H1 (cell line): ENCODE measurements at regions not wholly inside any gene's neighbourhood (a gene's known extent, or its start where the extent isn't known, plus 50 kb on each side); places are given as distances from the start of the nearest gene placed in this dataset.

Experiments used
- CTCF ChIA-PET: fragments of 300-600 bp; sonication (Branson Sonifier 250); formaldehyde crosslinking; loops from one replicate; lab custom pipeline; 2021; ENCODE audit not compliant: partially characterized antibody; lab: Charles Lee
- POLR2A ChIA-PET: fragments of 300-600 bp; sonication (Branson Sonifier 250); formaldehyde crosslinking; loops from one replicate; lab custom pipeline; 2021; ENCODE audit warnings: inconsistent platforms; ENCODE audit not compliant: partially characterized antibody; lab: Charles Lee
- DNase-seq, 2 experiments: peaks; one replicate each; pipeline versions ENCODE4 v3.0.0 to v3.0.0-alpha.2; 2010 to 2022; ENCODE audit warnings: low spot score in 2 of 2, low read depth in 1 of 2, mixed read lengths in 1 of 2
- FAIRE-seq: peaks from 2 replicates; lab custom pipeline; 2011; peaks lifted over from hg19 to GRCh38; lab: Jason Lieb, UNC
- H2AFZ ChIP-seq: 2 replicates; pipeline ENCODE4 v1.8.1; 2012; ENCODE audit warnings: low read length, inconsistent platforms
- H2AK5ac ChIP-seq: 2 replicates; pipeline ENCODE4 v1.6.1; 2013; ENCODE audit warnings: low read depth, low read length
- H2BK120ac ChIP-seq: replicated peaks from 2 replicates; pipeline ENCODE3; 2013; ENCODE audit warnings: low read depth, low read length, inconsistent platforms
- H2BK12ac ChIP-seq: 2 replicates; pipeline ENCODE4 v1.6.1; 2013; ENCODE audit warnings: low read depth, low read length
- H2BK15ac ChIP-seq: 2 replicates; pipeline ENCODE4 v1.6.1; 2013; ENCODE audit warnings: low read length
- H2BK20ac ChIP-seq: 2 replicates; pipeline ENCODE4 v1.6.1; 2013; ENCODE audit warnings: low read length
- H2BK5ac ChIP-seq: 2 replicates; pipeline ENCODE4 v1.6.1; 2013; ENCODE audit warnings: low read depth, low read length
- H3K14ac ChIP-seq: 2 replicates; pipeline ENCODE4 v1.6.1; 2013; ENCODE audit warnings: inconsistent platforms; ENCODE audit not compliant: insufficient read length
- H3K18ac ChIP-seq: 2 replicates; pipeline ENCODE4 v1.6.1; 2013; ENCODE audit warnings: low read length; ENCODE audit errors: extremely low read depth
- H3K23ac ChIP-seq: 2 replicates; pipeline ENCODE4 v1.6.1; 2013; ENCODE audit warnings: inconsistent platforms; ENCODE audit not compliant: insufficient read length
- H3K23me2 ChIP-seq: 2 replicates; pipeline ENCODE4 v1.6.1; 2013; ENCODE audit warnings: low read depth, low read length
- H3K27ac ChIP-seq: 2 replicates; pipeline ENCODE4 v1.6.1; 2011; ENCODE audit warnings: low read depth, low read length, inconsistent platforms
- H3K27me3 ChIP-seq, 4 experiments: replicated peaks in 1 of 4; 1 replicate in 1 of 4; 2 replicates in 3 of 4; pipeline versions ENCODE4 v1.6.1 to v1.8.1; 2011 to 2013; ENCODE audit warnings: low read length in 3 of 4, mild to moderate bottlenecking in 3 of 4, inconsistent platforms in 2 of 4, mixed read lengths in 2 of 4, moderate library complexity in 1 of 4; ENCODE audit not compliant: control insufficient read depth in 3 of 4, insufficient read depth in 3 of 4; ENCODE audit errors: extremely low read depth in 1 of 4
- H3K36me3 ChIP-seq, 4 experiments: 2 replicates each; pipeline versions ENCODE4 v1.6.1 to v1.8.1; 2011 to 2013; ENCODE audit warnings: mild to moderate bottlenecking in 4 of 4, low read length in 3 of 4, moderate library complexity in 2 of 4, control low read depth in 1 of 4, inconsistent platforms in 1 of 4; ENCODE audit not compliant: insufficient read depth in 4 of 4, control insufficient read depth in 2 of 4
- H3K4ac ChIP-seq: replicated peaks from 2 replicates; pipeline ENCODE3; 2013; ENCODE audit warnings: low read length, low read depth, mixed read lengths, inconsistent platforms; ENCODE audit not compliant: insufficient read length
- H3K4me1 ChIP-seq, 4 experiments: replicated peaks in 1 of 4; 1 replicate in 1 of 4; 2 replicates in 3 of 4; pipeline versions ENCODE4 v1.6.1 to v1.8.1; 2011 to 2013; ENCODE audit warnings: low read length in 3 of 4, inconsistent platforms in 2 of 4, mixed read lengths in 1 of 4; ENCODE audit not compliant: insufficient read depth in 4 of 4, control insufficient read depth in 3 of 4
- H3K4me2 ChIP-seq, 2 experiments: 2 replicates each; pipeline versions ENCODE4 v1.6.1 to v1.8.1; 2011 to 2013; ENCODE audit warnings: low read depth in 2 of 2, low read length in 2 of 2, control low read depth in 1 of 2, inconsistent platforms in 1 of 2, mild to moderate bottlenecking in 1 of 2; ENCODE audit not compliant: insufficient read depth in 1 of 2
- H3K4me3 ChIP-seq, 4 experiments: fragments of 200-600, 300-600 bp in 1 of 4; sonication (generic), shearing (Covaris generic), sonication (Bioruptor Twin) in 1 of 4; 2 replicates each; pipeline versions ENCODE4 v1.5.1 to v1.8.1; 2011 to 2016; ENCODE audit warnings: low read length in 4 of 4, low read depth in 3 of 4, control low read depth in 2 of 4, inconsistent platforms in 2 of 4, mild to moderate bottlenecking in 2 of 4, mixed read lengths in 1 of 4, moderate library complexity in 1 of 4; ENCODE audit not compliant: insufficient read depth in 2 of 4; ENCODE audit errors: extremely low read depth in 1 of 4
- H3K56ac ChIP-seq: replicated peaks from 2 replicates; pipeline ENCODE3; 2013; ENCODE audit warnings: low read depth, mild to moderate bottlenecking, mixed read lengths, low read length, inconsistent platforms; ENCODE audit not compliant: insufficient read length
- H3K79me1 ChIP-seq: 2 replicates; pipeline ENCODE4 v1.6.1; 2013; ENCODE audit warnings: low read depth, low read length, control low read depth
- H3K79me2 ChIP-seq, 2 experiments: 2 replicates each; pipeline versions ENCODE4 v1.6.1 to v1.8.1; 2012 to 2013; ENCODE audit warnings: low read length in 2 of 2, mild to moderate bottlenecking in 2 of 2, inconsistent platforms in 1 of 2; ENCODE audit not compliant: insufficient read depth in 2 of 2, control insufficient read depth in 1 of 2
- H3K9ac ChIP-seq, 4 experiments: replicated peaks in 1 of 4; 1 replicate in 1 of 4; 2 replicates in 3 of 4; pipeline versions ENCODE4 v1.6.1 to v1.8.1; 2011 to 2013; ENCODE audit warnings: low read depth in 3 of 4, low read length in 3 of 4, control low read depth in 2 of 4, mild to moderate bottlenecking in 2 of 4, moderate library complexity in 2 of 4, inconsistent platforms in 1 of 4; ENCODE audit errors: extremely low read depth in 1 of 4
- H3K9me3 ChIP-seq, 2 experiments: 2 replicates each; pipeline versions ENCODE4 v1.6.1 to v1.8.1; 2012 to 2013; ENCODE audit warnings: mild to moderate bottlenecking in 2 of 2, moderate library complexity in 2 of 2, control low read depth in 1 of 2, inconsistent platforms in 1 of 2, low read depth in 1 of 2, low read length in 1 of 2, mixed read lengths in 1 of 2; ENCODE audit not compliant: insufficient read depth in 2 of 2
- H4K20me1 ChIP-seq, 2 experiments: replicated peaks in 1 of 2; 2 replicates each; pipeline versions ENCODE3 to v1.8.1; 2011 to 2013; ENCODE audit warnings: inconsistent platforms in 2 of 2, low read length in 2 of 2, mild to moderate bottlenecking in 1 of 2; ENCODE audit not compliant: insufficient read depth in 2 of 2, control insufficient read depth in 1 of 2
- H4K5ac ChIP-seq: 2 replicates; pipeline ENCODE4 v1.6.1; 2013; ENCODE audit warnings: low read length, low read depth, mixed read lengths, inconsistent platforms; ENCODE audit not compliant: insufficient read length
- H4K8ac ChIP-seq: 2 replicates; pipeline ENCODE4 v1.8.0; 2013; ENCODE audit warnings: mild to moderate bottlenecking, moderate library complexity, low read length, inconsistent platforms; ENCODE audit not compliant: insufficient read depth; ENCODE audit errors: extremely low read depth
- H4K91ac ChIP-seq: replicated peaks from 2 replicates; pipeline ENCODE3; 2013; ENCODE audit warnings: low read length, mixed read lengths, inconsistent platforms; ENCODE audit not compliant: insufficient read length
- GTF2F1 ChIP-seq: IDR thresholded peaks from 2 replicates; pipeline ENCODE4 v1.6.1; 2012; ENCODE audit warnings: low read depth, low read length, improper control_type of control experiment, borderline replicate concordance
- JUN ChIP-seq: IDR thresholded peaks from 2 replicates; pipeline ENCODE4 v1.6.1; 2011; ENCODE audit warnings: low read depth, mild to moderate bottlenecking, improper control_type of control experiment, low read length
- SIN3A ChIP-seq, 2 experiments: IDR thresholded peaks in 1 of 2; conservative IDR thresholded peaks in 1 of 2; 2 replicates each; pipeline ENCODE4 v1.6.1; 2011 to 2012; ENCODE audit warnings: low read length in 2 of 2, improper control_type of control experiment in 1 of 2, low read depth in 1 of 2, mild to moderate bottlenecking in 1 of 2
- WGBS, 2 experiments: shearing (Covaris generic) in 1 of 2; methylation state at CpG; one replicate each; pipeline versions ENCODE4 v1.1.6 to v1.1.7; 2013 to 2015; ENCODE audit warnings: low lambda C conversion rate in 2 of 2, mixed read lengths in 2 of 2, inconsistent platforms in 1 of 2, low coverage in 1 of 2, missing lambda C conversion rate in 1 of 2; ENCODE audit not compliant: insufficient replicate concordance in 2 of 2, insufficient coverage in 1 of 2, insufficient read length in 1 of 2; ENCODE audit errors: extremely low coverage in 1 of 2, missing lambda C conversion rate in 1 of 2; 5-methylcytosine and 5-hydroxymethylcytosine counted together

DNA sequence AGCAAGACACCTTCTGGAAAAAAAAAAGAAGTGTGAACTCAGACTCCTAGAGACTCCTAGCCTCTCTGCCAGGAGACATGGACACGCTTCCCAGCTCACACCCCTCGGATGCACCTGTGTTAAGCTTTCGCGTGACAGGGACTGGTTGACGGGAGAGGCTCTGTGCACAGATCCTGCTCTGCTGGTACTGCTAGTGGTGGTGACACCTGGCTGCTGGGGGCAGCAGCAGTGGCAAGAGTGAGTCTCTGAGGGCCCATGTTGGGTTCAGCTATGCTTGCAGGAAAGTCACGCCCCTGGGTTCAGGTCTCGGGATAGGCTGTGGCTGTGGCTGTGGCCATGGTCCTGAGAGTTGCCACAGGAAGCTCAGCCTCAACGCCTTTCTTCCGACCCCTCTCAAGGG is 81.1 kb downstream of the XRCC2 start:
- no peak overlapping the region for H3K4me2 ChIP-seq
- H3K36me3 ChIP-seq: no peaks in the 10 kb centered on the region
- H3K79me2 ChIP-seq: no peaks in the 10 kb centered on the region
- H3K4me3 ChIP-seq: no peak overlapping the region
- H4K20me1 ChIP-seq: no peaks in the 10 kb centered on the region
- H3K23me2 ChIP-seq: no peaks in the 10 kb centered on the region
- no peak overlapping the region for H2BK5ac ChIP-seq
- no peak overlapping the region for H3K56ac ChIP-seq
- no peak for DNase-seq
- no peak overlapping the region for H3K18ac ChIP-seq
- H4K91ac ChIP-seq: no peak overlapping the region
- POLR2A ChIA-PET: no interaction called here
- no peak overlapping the region for H2AFZ ChIP-seq
- H2BK12ac ChIP-seq: no peak overlapping the region
- H3K4me1 ChIP-seq: peaks cover 0 to 3% (median 0%) of the 10 kb centered on the region in 4 experiments; a peak in 1 of 7 replicates
- no peaks in the 10 kb centered on the region for H3K27me3 ChIP-seq
- H2BK120ac ChIP-seq: no peak overlapping the region
- H3K9me3 ChIP-seq: no peaks in the 10 kb centered on the region
- no peak overlapping the region for H2AK5ac ChIP-seq
- no peak overlapping the region for H2BK20ac ChIP-seq
- H2BK15ac ChIP-seq: no peak overlapping the region
- H4K8ac ChIP-seq: no peak overlapping the region
- no peak for FAIRE-seq
- no peak overlapping the region for H3K14ac ChIP-seq
- no peaks in the 10 kb centered on the region for H3K79me1 ChIP-seq
- H3K23ac ChIP-seq: no peak overlapping the region
- no peak overlapping the region for H4K5ac ChIP-seq
- no peak overlapping the region for H3K27ac ChIP-seq
- 93% methylated on average over 9 of the region's 9 CpGs; no CpG with 5 or more reads in 1 of the 2 experiments for WGBS, 2 experiments
- no peak overlapping the region for H3K4ac ChIP-seq
- TF ChIP-seq JUN: no peak
- no peak for TF ChIP-seq GTF2F1
- no peak for TF ChIP-seq SIN3A (conservative IDR thresholded peaks at IDR 0.05 in 1 of 2, IDR thresholded peaks at IDR 0.05 in 1 of 2; ENCODE audit: low read depth in 1 of 2, low read length in 2 of 2)
- CTCF ChIA-PET: interaction anchor here (0.7 to 1.5 kb wide), 3 partner anchors 20 to 94 kb away, joined by 3 to 5 read pairs (median 3); no protein-coding TSS in a partner anchor
- no peak overlapping the region for H3K9ac ChIP-seq
